A673 (cell line): ENCODE measurements at regions not wholly inside any gene's neighbourhood (a gene's known extent, or its start where the extent isn't known, plus 50 kb on each side); places are given as distances from the start of the nearest gene placed in this dataset.

Source experiments
- BruUV-seq: library from RNA; stranded (reverse); fragments of 400-500 nt; replicated peaks from 2 replicates; lab custom pipeline; 2021; lab: Mats Ljungman, UMichigan
- CTCF ChIA-PET: fragments of 300-600 bp; sonication (Branson Sonifier 250); formaldehyde crosslinking; loops from one replicate; lab custom pipeline; 2022; ENCODE audit warnings: antibody characterized with exemption; lab: Charles Lee
- POLR2A ChIA-PET: fragments of 300-600 bp; sonication (Branson Sonifier 250); formaldehyde crosslinking; loops from one replicate; lab custom pipeline; 2022; ENCODE audit warnings: antibody characterized with exemption; ENCODE audit not compliant: low non-redundant PET; lab: Charles Lee
- DNase-seq: peaks from one replicate; pipeline ENCODE4 v3.0.0-alpha.2; 2015; ENCODE audit warnings: low spot score
- H3K27ac ChIP-seq: fragments of 200-600 bp; sonication (generic); 2 replicates; pipeline ENCODE4 v1.5.1; 2016; ENCODE audit warnings: mixed run types, low read depth, mild to moderate bottlenecking, mixed read lengths, antibody characterized with exemption, low read length; ENCODE audit not compliant: poor library complexity, severe bottlenecking
- H3K27me3 ChIP-seq: fragments of 200-600 bp; sonication (generic); replicated peaks from 2 replicates; pipeline ENCODE4 v1.6.1; 2017; ENCODE audit warnings: mixed run types, low read depth, mild to moderate bottlenecking, mixed read lengths, antibody characterized with exemption, low read length; ENCODE audit not compliant: insufficient read depth, poor library complexity
- H3K36me3 ChIP-seq: fragments of 200-600 bp; sonication (generic); 2 replicates; pipeline ENCODE4 v1.6.1; 2016; ENCODE audit warnings: mixed run types, mild to moderate bottlenecking, mixed read lengths, antibody characterized with exemption, low read length; ENCODE audit not compliant: insufficient read depth, poor library complexity, severe bottlenecking
- H3K4me1 ChIP-seq: fragments of 200-600 bp; sonication (generic); 2 replicates; pipeline ENCODE4 v1.6.1; 2017; ENCODE audit warnings: mixed run types, mild to moderate bottlenecking, mixed read lengths, antibody characterized with exemption, low read length; ENCODE audit not compliant: insufficient read depth, poor library complexity, severe bottlenecking
- H3K4me3 ChIP-seq: fragments of 200-600 bp; sonication (generic); 2 replicates; pipeline ENCODE4 v1.5.1; 2016; ENCODE audit warnings: low read depth, mixed run types, mild to moderate bottlenecking, mixed read lengths, low read length; ENCODE audit not compliant: poor library complexity, severe bottlenecking
- H3K9me3 ChIP-seq: fragments of 200-600 bp; sonication (generic); 2 replicates; pipeline ENCODE4 v1.6.1; 2016; ENCODE audit warnings: mixed run types, low read depth, mild to moderate bottlenecking, mixed read lengths, antibody characterized with exemption, low read length; ENCODE audit not compliant: poor library complexity, severe bottlenecking
- CTCF ChIP-seq: fragments of 300-800, 200-600 bp; sonication (generic); conservative IDR thresholded peaks from 2 replicates; pipeline ENCODE4 v1.5.1; 2017; ENCODE audit warnings: low read depth, mild to moderate bottlenecking, antibody characterized with exemption, low read length, moderate library complexity, mixed read lengths
- EZH2 ChIP-seq: fragments of 200-600 bp; sonication (generic); IDR thresholded peaks from 2 replicates; pipeline ENCODE4 v1.6.1; 2017; ENCODE audit warnings: borderline replicate concordance, low read depth, mild to moderate bottlenecking, mixed read lengths, antibody characterized with exemption, low read length; ENCODE audit not compliant: poor library complexity, severe bottlenecking
- intact Hi-C: fragments of 100-400 bp; cut with micrococcal nuclease; formaldehyde crosslinking; loops from one replicate; pipeline ENCODE4 v1.10.0; 2022; ENCODE audit not compliant: unreplicated experiment

DNA sequence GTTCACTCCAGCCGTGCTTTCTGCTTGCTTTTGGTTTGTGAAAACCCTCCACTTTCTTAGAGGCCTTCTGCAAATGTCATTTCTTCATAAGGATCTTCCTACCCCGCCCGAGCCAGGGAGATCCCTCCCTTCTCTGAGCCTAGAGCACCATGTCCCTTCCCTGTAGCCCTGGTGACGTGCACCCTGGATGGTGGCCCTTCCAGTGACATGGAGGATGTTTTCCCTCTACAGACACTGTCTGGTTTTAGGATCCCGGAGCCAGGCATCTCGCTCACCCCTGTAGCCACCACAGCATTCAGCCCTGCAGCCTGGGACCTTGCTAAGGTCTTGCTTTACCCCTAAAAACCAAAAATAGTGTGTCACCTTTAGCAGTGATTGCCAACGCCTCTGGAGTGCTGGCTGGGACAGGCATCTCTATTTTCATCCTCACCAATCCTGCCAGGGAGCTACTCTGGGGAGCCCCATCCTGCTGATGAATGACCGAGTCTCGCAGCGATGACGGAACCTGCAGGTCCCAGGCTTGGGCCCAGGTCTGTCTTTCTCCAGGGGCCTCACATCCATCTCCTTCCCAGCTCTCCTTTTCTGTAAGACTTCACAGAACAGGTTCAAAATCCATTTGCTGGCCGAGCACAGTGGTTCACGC, 394.1 kb upstream of the TNRC6C start:
- Histone ChIP-seq H3K4me3 (no peak overlapping the region), H3K36me3 (no peaks in the 10 kb centered on the region), H3K4me1 (no peaks in the 10 kb centered on the region), H3K9me3 (no peaks in the 10 kb centered on the region), H3K27ac (no peak overlapping the region), H3K27me3 (no peaks in the 10 kb centered on the region)
- POLR2A ChIA-PET, result no interaction called here
- no peak for DNase-seq
- BruUV-seq, result no TSS peak
- intact Hi-C loops, result no loop called here
- TF ChIP-seq EZH2, result no peak
- no peak for TF ChIP-seq CTCF
- CTCF ChIA-PET, result no interaction called here

DNA sequence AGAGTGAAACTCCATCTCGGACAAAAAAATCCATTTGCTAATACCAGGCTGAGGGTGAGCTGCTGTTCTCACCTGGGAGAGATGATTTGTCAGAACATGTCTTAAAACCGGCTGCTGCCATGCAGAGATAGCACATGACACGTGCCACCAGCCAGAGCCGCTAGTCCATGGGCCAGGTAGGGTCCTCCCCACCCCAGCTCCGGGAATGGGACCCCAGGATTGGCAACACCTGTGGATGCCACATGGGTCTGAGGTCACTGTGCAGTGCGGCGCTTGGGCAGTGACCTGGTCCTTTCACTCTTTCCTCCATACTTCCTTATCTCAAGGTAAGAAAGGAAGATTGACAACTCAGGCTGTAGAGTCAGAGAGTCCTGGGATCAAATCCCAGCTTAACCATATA, 393.3 kb upstream of the TNRC6C start:
- H3K36me3 ChIP-seq, result no peaks in the 10 kb centered on the region
- CTCF ChIA-PET, result no interaction called here
- BruUV-seq, result no TSS peak
- H3K27me3 ChIP-seq, result no peaks in the 10 kb centered on the region
- TF ChIP-seq CTCF (no peak), EZH2 (no peak)
- no peak overlapping the region for H3K27ac ChIP-seq
- POLR2A ChIA-PET, result no interaction called here
- no peaks in the 10 kb centered on the region for H3K9me3 ChIP-seq
- H3K4me3 ChIP-seq, result no peak overlapping the region
- H3K4me1 ChIP-seq, result no peaks in the 10 kb centered on the region
- intact Hi-C loops, result no loop called here
- DNase-seq, result no peak

DNA sequence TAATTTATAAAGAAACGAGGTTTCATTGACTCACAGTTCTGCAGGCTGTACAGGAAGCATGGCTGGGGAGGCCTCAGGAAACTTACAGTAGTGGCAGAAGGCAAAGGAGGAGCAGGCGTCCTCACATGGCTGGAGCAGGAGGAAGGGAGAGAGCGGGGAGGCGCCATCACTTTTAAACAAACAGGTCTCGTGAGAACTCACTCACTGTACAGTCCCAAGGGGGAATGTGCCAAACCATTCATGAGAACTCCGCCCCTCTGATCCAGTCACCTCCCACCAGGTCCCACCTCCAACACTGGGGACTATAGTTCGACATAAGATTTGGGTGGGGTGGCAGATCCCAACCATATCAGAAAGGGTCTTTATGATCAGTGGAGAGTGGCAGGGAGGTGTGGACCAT, 392.4 kb upstream of the TNRC6C start:
- intact Hi-C loops, result no loop called here
- Histone ChIP-seq H3K4me3 (no peak overlapping the region), H3K27me3 (no peaks in the 10 kb centered on the region), H3K4me1 (no peaks in the 10 kb centered on the region), H3K27ac (no peak overlapping the region), H3K36me3 (no peaks in the 10 kb centered on the region), H3K9me3 (no peaks in the 10 kb centered on the region)
- ChIA-PET POLR2A (no interaction called here), CTCF (no interaction called here)
- no peak for DNase-seq
- no TSS peak for BruUV-seq
- TF ChIP-seq EZH2 (no peak), CTCF (no peak)
